G401.6 (cell line): ENCODE measurements at regions not wholly inside any gene's neighbourhood (a gene's known extent, or its start where the extent isn't known, plus 50 kb on each side); places are given as distances from the start of the nearest gene placed in this dataset.
A peak's percentile ranks its signal among the peaks of the same experiment; 100 is the strongest.

Experiments
- FAIRE-seq: peaks from 2 replicates; lab custom pipeline; 2012; peaks lifted over from hg19 to GRCh38; lab: Jason Lieb, UNC

- FAIRE-seq = no peak
Observed at GRCh38 chr11:128188346-128189004, 398.9 kb downstream of the ETS1 start.

- FAIRE-seq = no peak
Observed at GRCh38 chr11:128187835-128188234, 399.5 kb downstream of the ETS1 start.

- no peak for FAIRE-seq
Observed at GRCh38 chr11:128187377-128187776, 400.0 kb downstream of the ETS1 start.

- FAIRE-seq = no peak
Observed at GRCh38 chr11:128184981-128185380, 402.4 kb downstream of the ETS1 start.

GRCh38 chr11:128182844-128183243 is 404.5 kb downstream of the ETS1 start:
- no peak for FAIRE-seq

- FAIRE-seq = no peak
Observed at GRCh38 chr11:128181984-128182383, 405.4 kb downstream of the ETS1 start.

GRCh38 chr11:128181088-128181480 is 406.3 kb downstream of the ETS1 start:
- FAIRE-seq = no peak

GRCh38 chr11:128180441-128181087 is 406.8 kb downstream of the ETS1 start:
- FAIRE-seq = no peak

- FAIRE-seq = no peak
Observed at GRCh38 chr11:128179512-128179911, 407.8 kb downstream of the ETS1 start.

GRCh38 chr11:128179039-128179438 is 408.3 kb downstream of the ETS1 start:
- FAIRE-seq = no peak

GRCh38 chr11:128174465-128175291 is 412.7 kb downstream of the ETS1 start:
- FAIRE-seq = no peak

GRCh38 chr11:128172046-128172878 is 415.1 kb downstream of the ETS1 start:
- FAIRE-seq = peak; percentile 37

- FAIRE-seq = no peak
Observed at GRCh38 chr11:128171506-128171905, 415.9 kb downstream of the ETS1 start.

- no peak for FAIRE-seq
Observed at GRCh38 chr11:128165572-128165971, 421.8 kb downstream of the ETS1 start.

GRCh38 chr11:128164080-128164741 is 423.1 kb downstream of the ETS1 start:
- FAIRE-seq = no peak

GRCh38 chr11:128161994-128162393 is 425.4 kb downstream of the ETS1 start:
- FAIRE-seq = no peak

- FAIRE-seq = no peak
Observed at GRCh38 chr11:128161436-128161835, 425.9 kb downstream of the ETS1 start.

GRCh38 chr11:128158860-128159259 is 428.5 kb downstream of the ETS1 start:
- no peak for FAIRE-seq

GRCh38 chr11:128157423-128158298 is 429.7 kb downstream of the ETS1 start:
- FAIRE-seq = no peak

GRCh38 chr11:128156486-128156885 is 430.9 kb downstream of the ETS1 start:
- no peak for FAIRE-seq

- no peak for FAIRE-seq
Observed at GRCh38 chr11:128155590-128155989, 431.8 kb downstream of the ETS1 start.
